Endothelial cell (in vitro differentiated cells): ENCODE measurements at regions not wholly inside any gene's neighbourhood (a gene's known extent, or its start where the extent isn't known, plus 50 kb on each side); places are given as distances from the start of the nearest gene placed in this dataset.
"Not testable (repeated sequence)": the region's sequence is repeated elsewhere in the genome, so short reads cannot be mapped to it uniquely, and the experiment has no call there.

Source experiments
- DNase-seq: peaks from one replicate; pipeline ENCODE4 v3.0.0; 2021; ENCODE audit warnings: low spot score
- H3K27ac Mint-ChIP-seq: one replicate; pipeline ENCODE4 v1.8.0; 2021; ENCODE audit warnings: mixed read lengths, inconsistent platforms; ENCODE audit not compliant: unreplicated experiment
- H3K27me3 Mint-ChIP-seq: one replicate; pipeline ENCODE4 v1.8.0; 2021; ENCODE audit warnings: mild to moderate bottlenecking, moderate library complexity, mixed read lengths, inconsistent platforms; ENCODE audit not compliant: unreplicated experiment
- H3K36me3 Mint-ChIP-seq: one replicate; pipeline ENCODE4 v1.8.0; 2021; ENCODE audit warnings: mild to moderate bottlenecking, low read depth, mixed read lengths, inconsistent platforms; ENCODE audit not compliant: unreplicated experiment
- H3K4me1 Mint-ChIP-seq: one replicate; pipeline ENCODE4 v1.8.0; 2021; ENCODE audit warnings: mild to moderate bottlenecking, mixed read lengths, inconsistent platforms; ENCODE audit not compliant: unreplicated experiment
- H3K4me3 Mint-ChIP-seq: one replicate; pipeline ENCODE4 v1.8.0; 2021; ENCODE audit warnings: mild to moderate bottlenecking, mixed read lengths, inconsistent platforms; ENCODE audit not compliant: unreplicated experiment
- H3K9me3 Mint-ChIP-seq: one replicate; pipeline ENCODE4 v1.8.0; 2021; ENCODE audit warnings: mixed read lengths, inconsistent platforms; ENCODE audit not compliant: unreplicated experiment
- CTCF ChIP-seq: fragments of 200-600 bp; sonication (generic); IDR thresholded peaks from one replicate; pipeline ENCODE4 v1.5.0; 2021; ENCODE audit warnings: antibody characterized with exemption; ENCODE audit not compliant: unreplicated experiment

GRCh38 chr22:12601870-12602779 lies 2925.9 kb upstream of the OR11H1 start:
- no peak for TF ChIP-seq CTCF
- no peak overlapping the region for H3K27ac Mint-ChIP-seq
- no peaks in the 10 kb centered on the region for H3K4me1 Mint-ChIP-seq
- H3K36me3 Mint-ChIP-seq, result peaks cover 3% of the 10 kb centered on the region
- DNase-seq, result no peak
- peak overlapping the region; percentile 49 for H3K4me3 Mint-ChIP-seq
- peaks cover 4% of the 10 kb centered on the region for H3K27me3 Mint-ChIP-seq
- H3K9me3 Mint-ChIP-seq, result peaks cover 65% of the 10 kb centered on the region

GRCh38 chr22:12603399-12603798 lies 2924.6 kb upstream of the OR11H1 start:
- peaks cover 58% of the 10 kb centered on the region for H3K9me3 Mint-ChIP-seq
- not testable (repeated sequence) for H3K36me3 Mint-ChIP-seq, H3K4me1 Mint-ChIP-seq, H3K27me3 Mint-ChIP-seq, DNase-seq, H3K4me3 Mint-ChIP-seq, H3K27ac Mint-ChIP-seq

GRCh38 chr22:12603833-12604232 lies 2924.2 kb upstream of the OR11H1 start:
- H3K36me3 Mint-ChIP-seq, H3K4me3 Mint-ChIP-seq, H3K27ac Mint-ChIP-seq, H3K4me1 Mint-ChIP-seq, H3K27me3 Mint-ChIP-seq, DNase-seq: not testable (repeated sequence)
- H3K9me3 Mint-ChIP-seq, result peaks cover 57% of the 10 kb centered on the region

- H3K4me3 Mint-ChIP-seq, H3K27me3 Mint-ChIP-seq, H3K4me1 Mint-ChIP-seq, DNase-seq, H3K27ac Mint-ChIP-seq, H3K36me3 Mint-ChIP-seq: not testable (repeated sequence)
- H3K9me3 Mint-ChIP-seq, result peaks cover 49% of the 10 kb centered on the region
Measured at GRCh38 chr22:12608454-12608853, 2919.5 kb upstream of the OR11H1 start.

GRCh38 chr22:12613199-12613598 lies 2914.8 kb upstream of the OR11H1 start:
- Mint-ChIP-seq H3K36me3 (peaks cover 3% of the 10 kb centered on the region), H3K27me3 (peaks cover 3% of the 10 kb centered on the region), H3K4me1 (no peaks in the 10 kb centered on the region), H3K4me3 (no peak overlapping the region), H3K27ac (no peak overlapping the region), H3K9me3 (peaks cover 48% of the 10 kb centered on the region)
- no peak for TF ChIP-seq CTCF
- DNase-seq, result no peak

- H3K27me3 Mint-ChIP-seq, H3K27ac Mint-ChIP-seq, H3K4me1 Mint-ChIP-seq, DNase-seq, H3K36me3 Mint-ChIP-seq, H3K4me3 Mint-ChIP-seq: not testable (repeated sequence)
- H3K9me3 Mint-ChIP-seq, result peaks cover 49% of the 10 kb centered on the region
Measured at GRCh38 chr22:12613907-12614306, 2914.1 kb upstream of the OR11H1 start.

- H3K27ac Mint-ChIP-seq, H3K4me1 Mint-ChIP-seq, H3K27me3 Mint-ChIP-seq, H3K36me3 Mint-ChIP-seq, DNase-seq: not testable (repeated sequence)
- H3K9me3 Mint-ChIP-seq, result peaks cover 38% of the 10 kb centered on the region
- peak overlapping the region; percentile 26 for H3K4me3 Mint-ChIP-seq
Measured at GRCh38 chr22:12626894-12627293, 2901.1 kb upstream of the OR11H1 start.

- not testable (repeated sequence) for H3K4me3 Mint-ChIP-seq, H3K27me3 Mint-ChIP-seq, H3K36me3 Mint-ChIP-seq, DNase-seq, H3K27ac Mint-ChIP-seq, H3K4me1 Mint-ChIP-seq
- H3K9me3 Mint-ChIP-seq, result peaks cover 37% of the 10 kb centered on the region
Measured at GRCh38 chr22:12629815-12630214, 2898.2 kb upstream of the OR11H1 start.
